NCI-H2081 treated with DMSO at 0.1 percent for 48 hours (cell line): ENCODE measurements at regions not wholly inside any gene's neighbourhood (a gene's known extent, or its start where the extent isn't known, plus 50 kb on each side); places are given as distances from the start of the nearest gene placed in this dataset.

Experiments used
- DNase-seq: peaks from one replicate; lab custom pipeline; 2025; lab: John Stamatoyannopoulos, UW

DNA sequence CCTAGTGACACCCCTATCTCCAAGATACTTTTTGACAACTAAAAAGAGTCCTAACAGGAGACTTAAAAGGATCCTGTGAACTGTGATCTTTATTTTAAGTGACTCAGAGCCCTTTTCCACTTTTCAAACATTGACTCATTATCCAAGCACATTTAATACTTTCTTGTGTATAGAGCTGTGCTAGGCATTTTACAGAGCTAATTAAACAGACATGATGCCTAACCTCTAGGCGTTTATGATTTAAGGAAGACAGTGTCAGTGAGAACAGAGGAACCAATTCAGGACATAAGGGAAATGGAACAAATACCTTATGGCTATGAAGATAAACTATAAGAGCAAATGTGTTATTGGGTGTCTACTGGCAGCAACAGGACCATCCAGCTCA is 282.6 kb downstream of the TPBG start:
- no peak for DNase-seq

DNA sequence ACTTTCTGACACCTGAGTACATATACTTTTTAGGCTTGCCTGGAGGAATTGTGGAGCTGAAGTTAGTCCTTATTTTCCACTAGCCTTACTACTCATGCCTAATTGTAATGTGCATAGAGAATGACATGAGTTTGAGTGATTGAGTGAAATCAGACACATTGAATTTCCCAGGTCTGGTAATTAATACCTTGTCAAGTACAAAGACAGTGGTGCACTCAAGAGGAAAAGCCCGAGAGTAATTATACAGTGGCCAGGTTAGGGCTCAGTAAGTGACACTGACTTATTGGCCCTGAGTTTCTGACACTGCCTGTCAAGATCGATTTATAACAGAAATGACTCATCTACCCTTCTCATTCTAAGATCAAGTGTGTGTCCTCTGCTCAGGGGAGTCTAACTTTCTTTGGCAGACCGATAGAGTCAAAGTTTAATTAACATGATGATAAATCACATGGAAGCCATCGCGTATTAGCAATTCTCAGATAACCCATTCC is 288.3 kb downstream of the TPBG start:
- DNase-seq: no peak

- DNase-seq: no peak
Measured at GRCh38 chr6:82679232-82679631, 315.6 kb downstream of the TPBG start.

- no peak for DNase-seq
Measured at GRCh38 chr6:82680192-82680591, 316.6 kb downstream of the TPBG start.

DNA sequence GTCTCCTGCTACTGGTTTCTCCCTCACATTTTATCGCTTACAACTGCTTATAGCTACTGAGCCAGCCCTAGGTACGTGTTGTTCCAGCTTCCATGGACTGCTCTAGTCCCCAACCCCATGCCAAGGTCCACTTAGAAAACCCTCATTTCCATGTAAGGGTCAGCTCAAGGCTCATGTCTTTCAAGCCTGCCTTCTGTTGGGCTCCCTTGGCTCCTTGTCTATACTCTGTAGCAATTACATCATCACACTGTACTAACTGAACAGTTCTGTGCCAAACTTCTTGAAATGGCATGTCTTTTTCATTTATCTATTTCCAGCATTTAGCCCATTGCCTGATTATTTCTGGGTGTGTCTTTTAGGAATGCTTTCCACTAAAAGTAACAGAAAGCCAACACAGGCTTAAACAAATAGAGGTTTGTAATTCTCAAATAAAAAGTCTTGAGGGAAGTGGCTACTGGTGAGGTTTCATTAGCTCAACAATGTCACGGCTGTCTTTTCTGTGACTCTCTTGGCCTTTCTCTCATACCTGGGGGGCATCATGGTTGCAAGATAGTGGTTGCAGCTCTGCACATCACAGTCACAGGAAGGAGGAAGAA is 317.6 kb downstream of the TPBG start:
- no peak for DNase-seq

- no peak for DNase-seq
Measured at GRCh38 chr6:82686719-82687118, 323.1 kb downstream of the TPBG start.

- DNase-seq: no peak
Measured at GRCh38 chr6:82687855-82688254, 324.2 kb downstream of the TPBG start.

DNA sequence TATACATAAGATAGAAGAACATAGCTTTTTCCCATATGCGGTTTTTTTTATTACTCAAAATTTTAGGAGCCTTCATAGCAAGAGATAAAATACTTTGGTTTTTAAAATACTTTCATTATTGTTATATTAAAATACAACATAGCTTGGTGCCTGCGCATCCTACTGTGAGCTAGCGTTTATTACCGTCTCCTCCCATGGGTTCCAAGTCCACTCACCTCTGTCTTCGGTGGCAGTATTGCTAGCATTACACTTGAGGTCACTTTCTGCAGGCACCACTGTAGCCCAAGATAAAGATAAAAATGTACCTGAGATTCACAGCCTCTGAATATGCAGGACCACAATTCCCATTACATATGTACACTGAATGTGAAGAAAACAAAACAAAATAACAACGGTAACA is 326.7 kb downstream of the TPBG start:
- DNase-seq: no peak

GRCh38 chr6:82691997-82692396 is 328.4 kb downstream of the TPBG start:
- no peak for DNase-seq

DNA sequence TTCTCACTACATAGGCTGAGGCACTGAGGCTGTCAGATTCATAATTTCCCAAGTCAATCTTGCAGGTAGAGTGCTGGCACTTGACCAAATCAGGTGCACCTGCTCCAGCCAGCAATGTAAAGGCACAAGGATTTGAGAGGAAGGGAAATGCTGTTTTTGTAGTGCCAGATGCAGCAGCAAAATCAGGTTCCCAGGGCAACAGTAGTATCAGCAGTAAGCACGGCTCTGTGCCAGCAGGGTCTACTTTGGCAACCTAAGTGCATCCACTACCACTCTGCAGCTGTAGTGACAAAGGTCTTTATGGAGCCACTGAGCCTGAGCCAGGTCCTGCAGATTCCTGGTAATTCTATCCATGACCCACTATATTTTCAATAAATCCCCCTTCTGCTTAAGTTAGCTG is 329.5 kb downstream of the TPBG start:
- DNase-seq: peak; percentile 93

GRCh38 chr6:82701341-82701740 is 337.7 kb downstream of the TPBG start:
- no peak for DNase-seq

DNA sequence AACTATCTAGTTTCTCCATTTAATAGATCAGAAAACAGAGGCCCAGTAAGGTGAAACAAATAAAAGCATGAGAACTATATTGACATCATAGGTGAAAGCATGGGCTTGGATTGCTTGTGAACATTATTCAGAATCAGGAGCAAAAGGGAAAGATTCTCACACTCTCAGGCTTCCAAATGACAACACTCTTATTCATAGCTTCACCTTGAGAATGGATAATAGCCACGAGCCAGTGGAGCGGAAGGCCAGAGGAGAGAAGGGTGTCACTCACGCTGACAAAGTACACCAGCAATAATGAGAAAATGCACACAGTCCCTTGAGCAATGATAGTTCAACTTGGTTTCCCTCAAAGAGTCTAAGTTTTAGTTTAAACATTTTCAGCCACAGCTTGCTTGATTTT is 339.0 kb downstream of the TPBG start:
- no peak for DNase-seq

DNA sequence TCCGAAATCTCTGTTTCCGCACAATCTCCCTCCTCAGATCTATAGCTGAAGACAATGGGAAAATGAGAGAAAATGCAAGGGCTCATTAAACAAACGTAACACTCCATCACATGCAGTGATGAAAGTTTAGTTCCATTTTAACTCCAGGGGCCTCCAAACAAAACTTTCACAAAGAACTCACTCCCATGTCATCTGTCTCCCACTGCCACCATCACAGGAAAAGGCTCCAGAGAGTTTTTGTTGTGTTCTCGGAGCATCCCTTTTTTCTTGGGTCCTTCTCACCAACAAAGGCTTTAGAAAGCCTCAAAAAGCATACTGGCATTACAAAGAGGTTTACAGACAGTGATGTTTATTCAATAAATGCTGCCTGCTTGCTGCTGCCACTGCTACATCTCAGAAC is 339.6 kb downstream of the TPBG start:
- no peak for DNase-seq

DNA sequence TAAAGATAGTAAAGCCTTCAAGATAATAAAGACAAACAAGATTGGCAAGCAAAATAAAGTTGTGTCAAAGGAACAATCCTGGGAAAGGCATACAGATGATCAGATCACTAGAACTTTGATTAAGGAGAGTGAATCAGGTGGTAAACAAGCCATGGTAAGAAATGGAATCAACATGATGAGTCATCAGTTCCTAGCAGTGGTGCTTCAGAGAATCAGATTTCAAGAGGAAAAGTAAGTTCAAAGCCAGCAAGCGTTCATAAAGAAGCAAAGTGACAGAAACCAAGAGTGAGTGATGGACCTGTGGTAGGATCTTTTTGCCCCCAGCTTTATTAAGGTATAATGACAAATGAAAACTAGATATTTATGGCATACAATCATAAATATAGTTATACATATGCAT is 340.4 kb downstream of the TPBG start:
- DNase-seq: no peak

- no peak for DNase-seq
Measured at GRCh38 chr6:82705579-82705978, 342.0 kb downstream of the TPBG start.

DNA sequence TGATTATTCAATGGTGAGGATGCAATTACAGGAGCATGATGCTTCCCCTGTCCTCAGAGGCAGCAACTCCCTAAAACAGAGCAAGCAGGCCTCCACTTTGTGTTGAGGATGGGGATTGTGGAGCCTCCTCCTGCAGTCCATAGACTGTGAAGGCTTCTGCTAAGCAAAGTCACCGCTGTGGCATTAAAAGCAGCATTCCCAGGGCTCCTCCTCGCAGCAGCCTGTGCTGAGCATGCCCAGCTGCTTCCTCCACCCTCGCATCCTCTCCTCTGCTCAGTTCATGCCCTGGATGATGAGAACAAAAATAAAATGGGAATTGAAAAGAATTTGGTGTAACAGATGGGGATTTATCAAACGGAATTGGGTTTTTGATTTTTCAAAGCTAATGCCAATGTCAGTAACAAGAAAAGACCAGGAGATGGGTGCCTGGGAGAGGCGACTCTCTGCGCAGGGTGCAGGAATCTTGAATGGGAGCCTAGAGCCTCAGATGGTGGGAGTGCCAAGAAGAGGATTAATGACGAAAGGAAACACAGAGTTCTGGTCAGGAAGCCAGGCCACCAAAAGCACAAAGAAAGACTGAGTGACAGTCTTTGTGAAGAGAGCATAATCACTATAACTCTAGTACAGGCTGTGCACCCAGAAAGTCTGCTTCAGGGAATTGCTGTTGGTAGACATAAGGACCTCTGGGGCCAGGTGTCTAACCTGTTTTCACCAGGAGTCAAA is 347.6 kb downstream of the TPBG start:
- DNase-seq: no peak

DNA sequence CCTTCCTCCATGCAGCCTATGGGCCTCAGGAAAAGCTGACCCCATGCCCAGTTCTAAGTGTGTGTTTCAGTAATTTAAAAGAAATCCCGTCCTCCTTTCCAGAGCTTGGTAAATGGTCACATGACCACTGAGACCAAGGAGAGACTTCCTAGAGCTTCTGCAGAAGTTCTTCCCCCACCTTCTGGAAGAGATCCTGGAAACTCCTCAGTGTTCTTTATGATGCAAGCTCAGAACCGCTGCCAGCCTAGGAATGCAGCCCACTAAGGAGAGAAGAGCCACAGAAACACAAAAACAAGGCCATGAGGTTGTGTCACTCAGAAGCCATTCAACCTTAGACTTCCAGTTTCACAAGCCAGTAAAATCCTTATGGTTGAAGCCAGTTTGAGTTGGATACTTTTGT is 348.4 kb downstream of the TPBG start:
- no peak for DNase-seq

DNA sequence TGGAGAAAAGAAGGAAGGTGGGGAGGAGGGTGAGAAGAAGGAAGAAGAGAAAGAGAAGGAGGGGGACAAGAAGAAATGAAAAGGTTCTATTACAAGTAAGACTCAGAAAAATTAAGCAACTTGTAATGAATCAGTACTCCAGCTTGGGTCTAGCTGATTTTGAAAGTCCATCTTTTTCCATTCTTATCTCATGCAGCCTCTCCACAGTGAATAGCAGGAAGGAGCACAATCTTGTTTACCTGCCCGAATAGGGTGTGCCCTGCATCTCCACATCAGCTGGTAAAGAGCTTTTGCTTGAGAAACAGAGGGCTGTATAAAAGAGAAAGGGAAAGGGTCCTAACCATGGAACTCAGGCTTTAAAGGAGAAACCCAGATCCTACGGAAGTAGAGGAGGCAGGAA is 348.8 kb downstream of the TPBG start:
- no peak for DNase-seq

DNA sequence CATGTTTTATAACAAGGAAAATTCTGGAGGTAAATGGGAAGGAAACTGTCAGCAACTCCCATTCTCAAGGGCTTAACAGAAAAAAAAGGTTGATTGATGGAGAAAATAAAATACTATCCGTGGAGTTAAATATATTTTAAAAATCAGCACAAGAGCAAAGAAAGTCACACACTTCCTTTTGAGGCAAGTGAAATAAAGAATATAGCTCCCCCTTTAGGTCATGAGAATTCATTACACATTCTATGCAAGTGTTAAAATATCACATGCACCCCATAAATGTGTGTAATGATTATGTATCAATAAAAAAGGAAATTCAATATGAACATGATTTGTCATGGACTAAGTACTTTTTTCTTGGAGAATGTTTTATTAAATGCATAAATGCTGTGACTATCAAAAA is 349.2 kb downstream of the TPBG start:
- no peak for DNase-seq

DNA sequence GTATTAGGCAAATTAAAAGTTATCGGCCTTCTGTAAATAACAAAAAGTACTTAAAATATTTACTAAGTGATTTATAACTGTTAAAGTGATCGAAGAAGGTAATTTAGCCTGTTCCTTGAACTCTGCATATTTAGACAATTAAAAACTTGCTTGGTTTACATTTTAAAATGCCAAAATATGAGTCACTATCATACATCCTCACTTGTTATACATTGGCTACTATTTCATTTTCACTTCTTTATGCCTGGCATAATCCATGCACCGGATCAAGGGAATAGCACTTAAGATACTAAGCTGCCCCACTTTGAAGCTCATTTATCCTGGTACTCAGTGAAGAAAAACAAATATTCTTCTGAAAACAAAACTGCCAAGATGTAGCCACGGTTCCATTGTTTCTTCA is 344.6 kb downstream of the UBE3D start:
- DNase-seq: no peak

GRCh38 chr6:82735790-82736189 is 329.9 kb downstream of the UBE3D start:
- DNase-seq: no peak

GRCh38 chr6:82737965-82738364 is 327.7 kb downstream of the UBE3D start:
- DNase-seq: no peak

DNA sequence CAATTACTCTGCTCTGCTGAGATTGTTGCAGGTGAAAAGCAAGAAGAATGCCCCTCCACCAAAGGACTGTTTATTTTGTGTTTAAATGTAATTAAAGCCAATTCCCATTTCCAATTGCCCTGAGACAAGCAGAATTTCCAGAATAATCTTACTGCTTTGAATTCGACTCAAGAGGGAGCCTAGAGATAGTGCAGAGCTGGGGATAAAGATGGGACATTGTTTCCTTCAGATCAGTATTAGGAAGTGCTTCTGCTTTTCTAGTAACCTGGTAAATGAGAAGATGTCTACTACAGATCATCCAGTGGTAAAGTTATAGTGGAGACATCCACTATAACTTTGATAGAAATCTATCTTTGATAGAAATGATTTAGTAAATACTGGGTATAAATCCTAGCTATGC is 326.9 kb downstream of the UBE3D start:
- DNase-seq: no peak

DNA sequence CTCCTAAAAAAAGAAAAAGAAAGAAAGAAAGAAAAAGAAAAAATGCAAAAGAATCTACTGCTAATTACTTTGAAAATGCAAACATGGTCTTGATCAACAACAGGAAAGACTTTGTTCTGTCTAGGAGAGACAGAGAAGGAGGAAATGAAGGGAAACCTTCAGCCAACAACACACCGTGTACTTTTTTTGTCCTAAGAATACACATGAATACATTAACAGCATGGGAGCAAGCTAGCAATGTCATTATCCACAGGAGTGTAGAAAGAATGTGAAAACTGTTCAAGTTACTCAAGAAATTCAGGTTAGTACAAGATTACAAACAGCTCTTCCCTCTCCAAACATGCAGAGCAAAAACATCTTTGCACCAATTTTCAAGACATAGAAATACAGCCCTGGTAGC is 326.3 kb downstream of the UBE3D start:
- DNase-seq: no peak
